ENCODE measurements at regions not wholly inside any gene's neighbourhood (a gene's known extent, or its start where the extent isn't known, plus 50 kb on each side); places are given as distances from the start of the nearest gene placed in this dataset.

DNA sequence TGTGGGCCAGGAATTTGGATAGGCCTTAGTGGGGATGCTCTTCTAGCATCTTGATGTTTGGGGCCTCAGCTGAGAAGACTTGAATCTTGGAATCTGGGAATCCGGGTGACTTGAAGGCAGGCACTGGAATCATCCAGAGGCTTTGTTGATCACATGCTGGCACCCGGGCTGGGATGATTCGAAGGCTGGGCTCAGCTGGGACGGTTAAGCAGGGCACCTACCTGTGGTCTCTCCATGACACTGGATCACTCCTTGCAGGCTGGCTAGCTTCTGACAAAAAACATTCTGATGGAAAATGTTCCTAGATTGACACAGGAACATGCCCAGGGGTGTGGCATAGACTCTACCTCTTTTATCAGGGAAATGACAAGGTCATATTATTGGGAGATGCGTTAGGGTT lies 149.1 kb downstream of the TENT4A start:
- TF ChIP-seq, protein P1, sequence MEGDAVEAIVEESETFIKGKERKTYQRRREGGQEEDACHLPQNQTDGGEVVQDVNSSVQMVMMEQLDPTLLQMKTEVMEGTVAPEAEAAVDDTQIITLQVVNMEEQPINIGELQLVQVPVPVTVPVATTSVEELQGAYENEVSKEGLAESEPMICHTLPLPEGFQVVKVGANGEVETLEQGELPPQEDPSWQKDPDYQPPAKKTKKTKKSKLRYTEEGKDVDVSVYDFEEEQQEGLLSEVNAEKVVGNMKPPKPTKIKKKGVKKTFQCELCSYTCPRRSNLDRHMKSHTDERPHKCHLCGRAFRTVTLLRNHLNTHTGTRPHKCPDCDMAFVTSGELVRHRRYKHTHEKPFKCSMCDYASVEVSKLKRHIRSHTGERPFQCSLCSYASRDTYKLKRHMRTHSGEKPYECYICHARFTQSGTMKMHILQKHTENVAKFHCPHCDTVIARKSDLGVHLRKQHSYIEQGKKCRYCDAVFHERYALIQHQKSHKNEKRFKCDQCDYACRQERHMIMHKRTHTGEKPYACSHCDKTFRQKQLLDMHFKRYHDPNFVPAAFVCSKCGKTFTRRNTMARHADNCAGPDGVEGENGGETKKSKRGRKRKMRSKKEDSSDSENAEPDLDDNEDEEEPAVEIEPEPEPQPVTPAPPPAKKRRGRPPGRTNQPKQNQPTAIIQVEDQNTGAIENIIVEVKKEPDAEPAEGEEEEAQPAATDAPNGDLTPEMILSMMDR (IDR thresholded peaks at IDR 0.05): no peak
- TF ChIP-seq POLR2A (IDR thresholded peaks at IDR 0.05): no peak
